ENCODE measurements at regions not wholly inside any gene's neighbourhood (a gene's known extent, or its start where the extent isn't known, plus 50 kb on each side); places are given as distances from the start of the nearest gene placed in this dataset.

- DNase-seq (ENCODE audit: low read depth in 2 of 2), result no peak
Observed at GRCh38 chr15:62802612-62803011, 239.9 kb upstream of the TPM1 start.

- no peak for DNase-seq (ENCODE audit: low read depth in 2 of 2)
Observed at GRCh38 chr15:62803856-62804400, 238.6 kb upstream of the TPM1 start.

- no peak for DNase-seq (ENCODE audit: low read depth in 2 of 2)
Observed at GRCh38 chr15:62805502-62805901, 237.0 kb upstream of the TPM1 start.

- no peak for DNase-seq (ENCODE audit: low read depth in 2 of 2)
Observed at GRCh38 chr15:62807539-62808130, 234.9 kb upstream of the TPM1 start.

- DNase-seq (ENCODE audit: low read depth in 2 of 2), result no peak
Observed at GRCh38 chr15:62809115-62809967, 233.2 kb upstream of the TPM1 start.

- no peak for DNase-seq (ENCODE audit: low read depth in 2 of 2)
Observed at GRCh38 chr15:62809968-62810260, 232.6 kb upstream of the TPM1 start.

- DNase-seq (ENCODE audit: low read depth in 2 of 2), result no peak
Observed at GRCh38 chr15:62812515-62812835, 230.1 kb upstream of the TPM1 start.

GRCh38 chr15:62816342-62817069 lies 226.0 kb upstream of the TPM1 start:
- DNase-seq (ENCODE audit: low read depth in 2 of 2), result no peak

- DNase-seq (ENCODE audit: low read depth in 2 of 2), result no peak
Observed at GRCh38 chr15:62818691-62819090, 223.9 kb upstream of the TPM1 start.

- DNase-seq (ENCODE audit: low read depth in 2 of 2), result no peak
Observed at GRCh38 chr15:62821384-62822131, 221.0 kb upstream of the TPM1 start.

- no peak for DNase-seq (ENCODE audit: low read depth in 2 of 2)
Observed at GRCh38 chr15:62822228-62822627, 220.3 kb upstream of the TPM1 start.

GRCh38 chr15:62823561-62823960 lies 219.0 kb upstream of the TPM1 start:
- DNase-seq (ENCODE audit: low read depth in 2 of 2), result no peak

GRCh38 chr15:62824111-62825015 lies 218.2 kb upstream of the TPM1 start:
- DNase-seq (ENCODE audit: low read depth in 2 of 2), result no peak

- no peak for DNase-seq (ENCODE audit: low read depth in 2 of 2)
Observed at GRCh38 chr15:62825191-62825590, 217.4 kb upstream of the TPM1 start.

- no peak for DNase-seq (ENCODE audit: low read depth in 2 of 2)
Observed at GRCh38 chr15:62826561-62826960, 216.0 kb upstream of the TPM1 start.

GRCh38 chr15:62828364-62828763 lies 214.2 kb upstream of the TPM1 start:
- DNase-seq (ENCODE audit: low read depth in 2 of 2), result no peak

- no peak for DNase-seq (ENCODE audit: low read depth in 2 of 2)
Observed at GRCh38 chr15:62832231-62832630, 210.3 kb upstream of the TPM1 start.

- no peak for DNase-seq (ENCODE audit: low read depth in 2 of 2)
Observed at GRCh38 chr15:62833646-62834045, 208.9 kb upstream of the TPM1 start.

GRCh38 chr15:62834686-62835329 lies 207.7 kb upstream of the TPM1 start:
- no peak for DNase-seq (ENCODE audit: low read depth in 2 of 2)

- DNase-seq (ENCODE audit: low read depth in 2 of 2), result no peak
Observed at GRCh38 chr15:62835351-62835750, 207.2 kb upstream of the TPM1 start.

GRCh38 chr15:62835762-62836161 lies 206.8 kb upstream of the TPM1 start:
- DNase-seq (ENCODE audit: low read depth in 2 of 2), result no peak

All from stimulated activated CD4-positive, alpha-beta T cell treated with anti-CD3 and anti-CD28 coated beads, Interleukin-4, amount 100 ng/mL, for 48 hours (primary cell).